ENCODE measurements at regions not wholly inside any gene's neighbourhood (a gene's known extent, or its start where the extent isn't known, plus 50 kb on each side); places are given as distances from the start of the nearest gene placed in this dataset.
"Not testable (repeated sequence)": the region's sequence is repeated elsewhere in the genome, so short reads cannot be mapped to it uniquely, and the experiment has no call there.

DNA sequence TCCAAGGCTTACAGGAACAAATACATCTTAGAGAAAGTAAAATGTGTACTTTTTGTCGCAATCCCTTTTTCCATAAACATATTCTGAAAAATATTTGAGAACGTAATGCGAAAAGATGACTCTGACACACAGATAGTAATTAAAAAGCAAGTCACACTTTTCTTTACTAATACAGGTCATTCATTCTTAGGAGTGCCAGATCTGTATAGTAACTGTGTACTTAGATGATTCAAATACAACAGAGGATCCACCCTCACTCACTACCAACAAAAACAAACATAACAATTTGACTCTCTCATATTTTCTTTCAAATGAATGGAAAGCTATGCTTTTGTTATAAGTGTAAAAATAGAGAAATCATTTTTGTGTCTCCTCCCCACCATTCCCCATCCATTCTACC is 795.4 kb downstream of the SLC6A15 start:
- no peak for DNase-seq

DNA sequence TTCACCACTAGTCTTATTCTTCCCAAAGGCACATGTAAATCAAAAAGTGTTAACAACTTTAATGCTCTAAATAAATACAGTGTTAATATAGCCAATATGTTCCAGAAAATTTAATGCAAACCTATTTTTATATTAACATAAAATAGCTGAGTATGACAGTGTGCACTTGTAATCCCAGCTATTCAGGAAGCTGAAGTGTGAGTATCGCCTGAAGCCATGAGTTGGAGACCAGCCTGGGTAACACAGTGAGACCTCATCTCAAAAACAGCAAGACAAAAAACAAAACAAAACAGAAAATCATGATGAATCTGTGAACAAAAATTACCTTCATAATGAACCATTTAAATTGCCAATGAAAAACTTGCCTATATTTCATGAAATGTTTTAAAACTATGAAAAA is 798.9 kb downstream of the SLC6A15 start:
- DNase-seq, result no peak

DNA sequence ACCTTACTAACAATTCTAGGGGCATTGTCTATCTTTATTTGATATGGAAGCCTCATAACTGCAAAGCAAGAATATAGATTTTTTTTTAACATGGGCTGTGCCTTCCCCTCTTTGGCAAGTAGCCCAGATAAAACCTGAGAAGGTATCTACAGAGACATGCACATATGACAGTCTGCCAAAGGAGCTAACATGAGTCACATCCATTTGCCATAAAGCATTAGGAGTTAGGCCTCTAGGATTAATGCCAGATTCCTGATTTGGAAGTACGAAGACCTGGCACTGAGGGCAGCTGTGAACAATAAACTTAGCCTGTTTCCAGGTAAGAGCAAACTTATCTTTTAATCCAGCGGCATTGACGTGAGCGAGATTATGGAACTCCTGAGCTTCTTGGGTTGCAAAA is 808.7 kb downstream of the SLC6A15 start:
- DNase-seq, result not testable (repeated sequence)

- DNase-seq, result not testable (repeated sequence)
Observed at GRCh38 chr12:84101963-84102362, 810.6 kb downstream of the SLC6A15 start.

- not testable (repeated sequence) for DNase-seq
Observed at GRCh38 chr12:84099591-84099990, 813.0 kb downstream of the SLC6A15 start.

GRCh38 chr12:84091651-84092050 is 820.9 kb downstream of the SLC6A15 start:
- DNase-seq, result no peak

DNA sequence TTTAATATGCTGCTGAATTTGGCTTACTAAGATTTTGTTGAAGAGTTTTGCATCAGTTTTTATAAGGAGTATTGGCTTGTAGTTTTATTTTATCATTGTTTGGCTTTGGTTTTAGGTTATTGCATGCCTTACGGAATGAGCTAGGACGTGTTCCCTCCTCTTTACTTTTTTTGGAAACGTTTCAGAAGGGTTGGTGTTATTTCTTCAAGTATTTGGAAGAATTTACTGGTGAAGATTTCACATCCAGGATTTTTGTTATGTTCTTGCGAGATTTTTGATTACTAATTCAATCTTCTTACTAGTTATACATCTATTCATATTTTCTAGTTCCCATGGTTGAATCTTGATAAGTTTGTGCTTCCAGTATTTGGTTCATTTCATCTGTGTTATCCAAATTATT is 823.2 kb downstream of the SLC6A15 start:
- no peak for DNase-seq

DNA sequence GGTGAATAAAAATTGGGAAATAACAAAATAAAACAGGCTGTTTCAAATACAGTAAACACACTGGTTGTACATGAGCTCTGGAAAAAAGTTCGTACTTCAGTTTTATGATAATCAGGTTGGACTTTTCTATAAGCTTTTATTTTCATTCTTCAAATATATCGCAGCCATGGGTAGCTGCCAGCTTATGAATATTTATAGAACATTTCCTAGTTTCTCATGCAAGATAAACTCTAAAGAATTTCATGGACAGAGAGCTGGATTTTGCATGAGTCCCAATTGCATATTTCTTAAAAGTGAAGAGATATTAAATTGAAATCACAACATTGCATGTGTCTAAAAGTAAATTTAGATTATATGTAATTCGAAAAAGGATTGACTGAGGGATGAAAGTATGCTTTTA is 827.6 kb downstream of the SLC6A15 start:
- DNase-seq, result no peak

DNA sequence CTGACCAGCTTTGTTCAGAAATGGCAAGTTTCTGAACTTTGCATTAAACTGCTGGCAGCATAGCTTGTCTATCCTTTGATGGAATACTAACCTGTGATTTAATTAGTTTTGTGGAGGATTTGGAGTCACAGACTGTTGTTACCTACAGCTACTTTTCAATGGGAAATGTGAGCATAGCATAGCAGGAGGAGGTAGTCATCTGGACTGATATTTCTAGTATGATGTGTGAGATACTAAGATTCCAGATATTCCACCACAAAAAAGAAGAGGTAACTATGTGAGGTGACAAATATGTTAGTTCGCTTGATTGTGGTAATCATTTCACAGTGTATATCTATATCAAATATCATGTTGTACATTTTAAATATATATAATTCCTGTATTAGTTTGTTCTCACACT is 833.0 kb downstream of the SLC6A15 start:
- no peak for DNase-seq

DNA sequence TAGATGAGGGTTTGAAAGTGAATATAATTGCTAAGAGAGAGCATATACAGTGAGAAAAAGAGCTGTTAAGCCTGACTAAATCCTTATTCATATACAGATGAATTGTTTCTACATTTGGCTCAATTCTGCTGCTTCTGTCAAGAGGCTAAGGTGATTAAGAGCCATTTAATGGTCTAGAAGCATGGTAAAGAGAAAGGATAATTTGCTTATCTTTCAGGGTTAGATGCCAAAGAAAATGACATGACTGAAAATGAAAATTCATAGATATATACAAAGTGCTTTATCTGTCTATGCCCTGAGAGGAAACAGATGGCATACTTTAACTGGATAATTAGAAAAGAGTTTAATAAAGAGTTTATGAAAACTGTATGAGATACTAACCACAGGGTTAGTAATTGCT is 834.9 kb downstream of the SLC6A15 start:
- no peak for DNase-seq

- no peak for DNase-seq
Observed at GRCh38 chr12:84075991-84076390, 836.6 kb downstream of the SLC6A15 start.

DNA sequence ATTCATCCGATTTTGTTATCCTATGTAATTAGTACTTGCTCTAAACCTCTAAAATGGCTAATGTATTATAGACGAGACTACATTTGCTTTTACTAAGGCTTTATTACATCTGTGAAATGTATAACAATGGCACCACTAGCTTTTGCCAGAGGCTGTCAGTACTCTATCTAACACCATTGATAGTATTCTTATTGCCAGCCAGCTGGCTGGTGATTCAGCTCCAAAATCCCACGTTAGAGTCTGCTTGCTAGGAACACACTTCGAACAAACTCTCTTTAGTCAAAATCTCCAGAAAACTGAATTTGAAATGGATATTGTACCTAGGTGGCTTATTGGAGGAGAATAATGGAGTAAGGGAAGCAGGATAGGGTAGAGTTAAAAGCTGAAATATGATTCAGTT is 839.2 kb downstream of the SLC6A15 start:
- DNase-seq, result no peak

- DNase-seq, result no peak
Observed at GRCh38 chr12:84072961-84073360, 839.6 kb downstream of the SLC6A15 start.

- no peak for DNase-seq
Observed at GRCh38 chr12:84070292-84070691, 842.3 kb downstream of the SLC6A15 start.

DNA sequence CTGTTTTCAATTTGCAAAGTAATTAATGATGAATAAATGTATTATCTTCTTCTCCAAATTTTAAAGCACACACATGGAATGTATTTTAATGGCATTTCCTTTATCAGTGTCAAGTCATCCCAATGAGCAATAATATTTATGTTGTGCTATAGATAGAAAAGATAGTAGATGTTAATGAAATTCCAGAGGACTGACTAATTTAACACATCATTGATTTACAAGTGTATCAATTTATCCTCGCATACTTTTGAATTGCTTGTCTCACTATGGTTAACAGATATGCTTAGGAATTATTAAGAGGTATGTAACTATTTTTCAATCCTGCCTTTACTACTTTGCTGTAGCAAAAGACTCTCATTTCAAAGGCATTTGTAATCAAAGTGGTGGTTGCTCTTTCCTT is 842.9 kb downstream of the SLC6A15 start:
- no peak for DNase-seq

DNA sequence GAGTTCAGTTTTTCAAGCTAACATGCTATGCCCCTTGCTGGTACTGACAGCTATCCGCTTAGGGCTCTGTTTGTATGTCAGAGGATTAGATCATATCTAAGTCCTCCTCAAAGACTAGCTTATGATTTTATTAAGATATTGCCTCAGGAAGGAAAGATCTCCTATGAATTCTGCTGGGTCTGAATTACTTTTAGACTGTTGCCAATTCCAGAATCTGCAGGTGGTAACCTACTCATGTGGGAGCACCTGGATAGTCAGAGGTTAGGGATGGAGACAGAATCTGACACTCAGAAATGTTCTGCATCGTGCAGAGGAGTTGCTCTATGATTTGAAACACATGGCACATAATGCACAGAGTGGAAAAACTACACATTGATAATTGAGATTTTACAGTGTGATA is 843.4 kb downstream of the SLC6A15 start:
- no peak for DNase-seq

DNA sequence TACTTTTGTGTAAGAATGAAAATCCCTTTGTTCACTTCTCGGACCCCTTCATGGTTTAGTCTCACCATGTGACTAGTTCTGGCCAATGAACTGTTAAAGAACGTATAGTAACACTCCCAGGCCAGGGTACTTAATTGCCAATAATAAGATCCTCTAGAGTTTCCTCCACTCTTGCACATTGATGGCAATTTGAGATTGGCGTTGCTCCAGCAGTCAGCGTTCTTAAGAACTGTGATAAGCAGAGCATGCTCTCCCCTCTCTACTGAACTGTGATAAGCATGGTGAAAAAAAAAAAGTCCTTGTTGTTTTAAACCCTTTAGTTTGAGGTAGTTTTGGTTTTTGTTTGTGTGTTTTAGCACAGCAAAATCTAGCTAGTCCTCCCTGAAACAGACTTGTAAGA is 854.5 kb downstream of the SLC6A15 start:
- no peak for DNase-seq

GRCh38 chr12:84054811-84055210 is 857.8 kb downstream of the SLC6A15 start:
- DNase-seq, result no peak

DNA sequence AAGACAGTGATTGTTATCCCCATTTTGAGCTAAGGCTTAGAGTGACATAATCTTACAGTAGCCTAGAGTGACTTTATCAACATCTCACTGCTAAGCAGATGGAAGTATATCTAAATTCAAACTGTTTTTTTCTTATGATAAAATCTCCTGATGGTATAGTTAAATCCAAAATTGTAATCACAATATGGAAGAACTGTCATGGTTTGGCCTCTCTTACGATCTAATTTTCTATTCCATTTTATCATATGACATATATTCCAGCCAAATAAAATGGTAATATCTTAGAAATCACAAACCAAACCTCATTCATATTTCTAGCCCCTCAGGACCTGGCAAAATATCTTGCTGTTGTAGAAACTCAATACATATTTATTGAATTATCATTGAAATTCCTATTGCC is 864.7 kb downstream of the SLC6A15 start:
- no peak for DNase-seq

DNA sequence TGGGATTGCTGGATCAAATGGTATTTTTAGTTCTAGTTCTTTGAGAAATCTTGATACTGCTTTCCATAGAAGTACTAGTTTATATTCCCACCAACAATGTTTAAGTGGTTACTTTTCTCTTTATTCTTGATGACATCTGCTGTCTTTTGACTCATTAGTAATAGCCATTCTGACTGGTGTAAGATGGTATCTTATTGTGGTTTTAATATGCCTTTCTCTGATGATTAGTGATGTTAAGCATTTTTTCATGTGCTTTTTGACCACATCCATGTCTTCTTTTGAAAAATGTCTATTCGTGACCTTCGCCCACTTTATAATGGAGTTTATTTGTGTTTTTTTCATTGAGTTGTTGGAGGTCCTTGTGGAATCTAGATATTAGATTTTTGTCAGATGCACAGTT is 865.7 kb downstream of the SLC6A15 start:
- no peak for DNase-seq

DNA sequence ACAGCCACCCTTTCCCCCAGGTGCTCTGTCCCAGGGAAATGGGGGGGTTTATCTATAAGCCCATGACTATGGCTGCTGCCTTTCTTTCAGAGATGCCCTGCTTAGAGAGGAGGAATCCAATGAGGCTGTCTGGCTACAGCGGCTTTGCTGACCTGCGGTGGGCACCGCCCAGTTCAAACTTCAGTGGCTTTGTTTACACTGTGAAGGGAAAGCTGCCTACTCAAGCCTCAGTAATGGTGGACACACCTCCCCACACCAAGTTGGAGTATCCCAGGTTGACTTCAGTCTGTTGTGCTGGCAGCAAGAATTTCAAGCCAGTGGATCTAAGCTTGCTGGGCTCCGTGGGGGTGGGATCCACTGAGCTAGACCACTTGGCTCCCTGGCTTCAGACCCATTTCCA is 869.2 kb downstream of the SLC6A15 start:
- DNase-seq, result no peak

DNA sequence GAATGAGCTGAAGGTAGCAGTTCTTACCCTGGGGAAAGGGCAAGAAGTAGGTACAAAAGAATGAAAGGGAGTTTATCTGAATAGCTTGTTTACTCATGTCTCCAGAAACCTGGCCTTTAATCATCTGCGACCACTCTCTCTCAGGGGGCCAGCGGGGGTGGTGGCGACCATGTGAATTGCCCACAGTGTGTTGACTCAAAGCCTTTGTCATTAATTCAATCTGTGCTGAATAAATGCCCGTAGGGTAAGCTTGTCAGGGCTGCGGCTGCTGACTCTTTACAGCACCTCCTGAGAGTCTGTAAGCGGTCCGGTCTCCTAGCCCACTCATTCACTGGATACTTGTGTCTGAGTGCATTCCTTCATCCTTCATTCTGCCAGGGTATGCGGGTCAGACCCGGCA is 874.4 kb downstream of the SLC6A15 start:
- no peak for DNase-seq

GRCh38 chr12:84036912-84037311 is 875.7 kb downstream of the SLC6A15 start:
- no peak for DNase-seq

DNA sequence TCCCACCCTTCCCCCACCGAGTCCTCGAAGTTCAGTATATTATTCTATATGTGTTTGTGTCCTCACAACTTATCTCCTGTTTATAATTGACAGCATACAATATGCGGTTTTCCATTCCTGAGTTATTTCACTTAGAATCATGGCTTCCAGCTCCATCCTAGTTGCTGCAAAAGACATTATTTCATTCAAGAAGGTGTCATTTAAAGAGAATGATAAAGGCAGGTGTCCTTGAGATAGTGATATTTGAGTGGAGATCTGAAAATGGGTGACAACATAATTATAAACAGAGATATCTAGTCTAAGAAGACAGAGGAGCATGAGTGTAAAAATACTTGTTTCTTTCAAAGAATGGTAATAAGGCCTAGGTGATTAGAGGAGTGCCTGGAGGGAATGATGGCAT is 876.8 kb downstream of the SLC6A15 start:
- no peak for DNase-seq

DNA sequence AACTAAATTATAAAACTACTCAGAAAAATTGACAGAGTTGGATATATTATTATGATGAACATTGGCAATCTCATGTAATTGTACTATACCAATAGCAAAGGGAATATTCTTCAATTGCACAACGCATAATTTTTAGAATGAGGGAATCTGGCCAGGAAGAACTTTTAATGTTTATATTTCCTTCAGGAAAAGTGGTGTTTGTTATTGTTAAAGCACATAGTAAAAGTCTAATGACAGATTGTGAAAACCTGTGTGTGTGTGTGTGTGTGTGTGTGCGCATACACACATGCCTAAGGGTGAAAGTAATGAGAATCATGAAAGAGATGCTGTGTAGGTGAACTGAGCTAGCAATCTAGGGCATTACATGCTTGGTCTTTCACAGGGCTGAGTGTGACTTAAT is 877.7 kb downstream of the SLC6A15 start:
- no peak for DNase-seq

- DNase-seq, result no peak
Observed at GRCh38 chr12:84033162-84033561, 879.4 kb downstream of the SLC6A15 start.

Data from DMS153 (cell line).